GM19463 (cell line): ENCODE measurements at regions not wholly inside any gene's neighbourhood (a gene's known extent, or its start where the extent isn't known, plus 50 kb on each side); places are given as distances from the start of the nearest gene placed in this dataset.

ENCODE experiments used
- ATAC-seq: cut with Tn5 transposase; IDR thresholded peaks from one replicate; pipeline ENCODE4 v1.9.1; 2021; ENCODE audit warnings: mild to moderate bottlenecking, moderate library complexity; ENCODE audit not compliant: unreplicated experiment

GRCh38 chr15:70180186-70180875 lies 82.6 kb upstream of the TLE3 start:
- ATAC-seq = no peak

DNA sequence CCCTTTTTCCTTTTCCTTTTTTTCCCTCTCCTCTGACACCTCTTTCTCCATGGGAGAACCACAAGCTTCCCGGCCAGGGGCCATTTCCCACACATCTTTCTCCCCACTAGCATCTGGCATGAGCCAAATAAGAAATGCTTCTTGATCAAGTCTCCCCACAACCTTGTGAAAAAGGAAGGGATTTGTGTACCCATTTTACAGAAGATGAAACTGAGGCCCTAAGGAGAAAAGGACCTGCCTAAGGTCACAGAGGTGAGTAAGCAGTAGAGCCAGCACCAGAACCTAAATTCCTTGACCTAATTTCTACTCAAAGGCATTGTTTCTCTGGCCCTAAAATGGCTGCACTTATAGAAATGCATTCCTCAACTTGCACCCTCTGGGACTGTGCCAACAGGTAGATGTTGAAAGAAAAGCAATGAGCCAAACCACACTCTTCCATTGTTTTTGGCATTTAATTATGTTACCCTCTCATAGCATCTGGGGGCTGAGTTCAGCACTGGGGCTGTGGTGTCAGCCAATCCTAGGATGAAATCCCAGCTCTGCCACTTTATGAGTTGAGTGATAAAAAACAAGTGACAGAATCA lies 81.7 kb upstream of the TLE3 start:
- no peak for ATAC-seq

DNA sequence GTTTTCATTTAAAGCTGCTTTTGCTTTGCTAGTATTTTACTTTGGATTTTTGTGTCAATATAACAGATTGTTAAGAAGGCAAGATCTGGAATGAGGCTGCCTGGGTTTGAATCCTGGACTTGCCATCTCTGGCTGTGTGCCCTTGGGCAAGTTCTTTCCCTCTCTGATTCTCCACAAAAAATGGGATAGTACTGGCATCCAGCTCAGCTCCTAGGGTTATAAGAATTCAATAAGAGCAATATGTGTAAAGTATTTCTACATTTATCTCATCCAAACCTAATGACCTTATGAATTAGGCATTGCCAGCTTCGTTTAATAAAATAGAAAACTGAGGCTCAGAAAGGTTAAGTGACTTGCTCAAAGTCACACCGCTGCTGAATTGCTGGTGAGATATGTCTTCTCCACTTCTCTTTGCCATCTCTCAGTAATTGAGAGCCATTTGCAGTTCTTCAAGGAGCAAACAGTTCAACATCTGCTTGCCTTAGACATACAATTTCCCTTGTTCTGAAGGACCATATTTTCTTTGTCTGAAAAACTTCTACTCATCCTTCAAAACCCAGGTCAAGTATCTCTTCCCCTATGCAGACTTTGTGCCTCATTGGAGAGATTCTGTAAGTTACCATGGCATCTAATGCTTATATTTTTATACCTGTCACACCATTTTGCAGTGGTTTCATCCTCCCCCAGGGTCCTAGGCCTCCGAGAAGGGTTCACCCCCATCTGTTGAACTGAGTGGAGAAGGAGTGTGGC lies 80.8 kb upstream of the TLE3 start:
- ATAC-seq = no peak

GRCh38 chr15:70172566-70173225 lies 75.0 kb upstream of the TLE3 start:
- ATAC-seq = no peak

GRCh38 chr15:70172124-70172523 lies 74.4 kb upstream of the TLE3 start:
- no peak for ATAC-seq

GRCh38 chr15:70171256-70171886 lies 73.7 kb upstream of the TLE3 start:
- no peak for ATAC-seq

DNA sequence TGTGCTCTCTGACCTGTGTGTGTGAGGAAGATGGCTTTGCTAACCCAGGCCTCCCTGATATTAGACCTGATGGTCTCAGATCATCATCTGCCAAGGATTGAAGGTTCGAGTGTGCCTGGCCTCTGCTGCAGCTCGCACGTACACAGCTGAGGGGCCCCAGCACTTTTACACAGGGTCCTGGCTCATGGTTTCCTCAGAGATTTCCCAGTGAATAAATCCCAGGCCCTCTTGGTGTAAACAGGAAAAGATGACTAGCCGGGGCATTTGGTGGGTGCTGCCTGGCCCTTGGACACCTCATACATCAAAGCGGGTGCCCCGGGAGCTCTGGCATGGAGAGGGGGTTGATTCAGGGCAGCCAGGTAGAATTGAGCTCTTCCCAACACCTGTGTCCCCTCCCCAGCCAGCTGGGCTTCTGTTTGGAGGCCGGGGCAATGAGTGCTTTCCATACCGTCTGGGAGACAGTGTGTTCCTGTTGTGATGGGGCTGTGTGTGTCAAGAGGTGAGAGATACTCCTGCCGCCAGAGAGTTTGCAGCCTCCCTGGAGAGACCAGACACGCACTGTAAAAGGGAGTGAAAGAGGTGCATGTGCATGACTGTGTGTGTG lies 72.5 kb upstream of the TLE3 start:
- no peak for ATAC-seq

- no peak for ATAC-seq
Measured at GRCh38 chr15:70169147-70169546, 71.4 kb upstream of the TLE3 start.

DNA sequence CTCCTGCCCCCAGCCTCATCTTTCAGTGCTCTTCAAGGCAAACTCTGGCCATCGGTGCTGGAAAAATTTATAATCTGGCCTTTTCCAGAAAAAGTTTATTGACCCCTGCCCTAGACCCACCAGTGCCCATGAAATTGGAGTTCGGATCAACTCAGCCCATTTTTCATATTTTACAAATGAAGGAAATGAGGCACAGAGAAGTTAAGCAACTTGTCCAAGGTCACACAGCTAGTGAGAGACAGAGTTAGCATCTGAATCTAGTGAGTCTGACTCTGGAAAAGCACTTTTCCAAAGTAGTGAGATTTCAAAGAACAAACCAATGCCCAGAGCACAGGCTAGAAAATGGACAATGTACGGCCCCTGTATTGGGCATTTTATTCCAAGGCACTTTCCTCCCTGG lies 69.4 kb upstream of the TLE3 start:
- ATAC-seq = no peak

- ATAC-seq = no peak
Measured at GRCh38 chr15:70166506-70167087, 68.9 kb upstream of the TLE3 start.

- no peak for ATAC-seq
Measured at GRCh38 chr15:70165716-70166284, 68.1 kb upstream of the TLE3 start.

- no peak for ATAC-seq
Measured at GRCh38 chr15:70164910-70165715, 67.4 kb upstream of the TLE3 start.

DNA sequence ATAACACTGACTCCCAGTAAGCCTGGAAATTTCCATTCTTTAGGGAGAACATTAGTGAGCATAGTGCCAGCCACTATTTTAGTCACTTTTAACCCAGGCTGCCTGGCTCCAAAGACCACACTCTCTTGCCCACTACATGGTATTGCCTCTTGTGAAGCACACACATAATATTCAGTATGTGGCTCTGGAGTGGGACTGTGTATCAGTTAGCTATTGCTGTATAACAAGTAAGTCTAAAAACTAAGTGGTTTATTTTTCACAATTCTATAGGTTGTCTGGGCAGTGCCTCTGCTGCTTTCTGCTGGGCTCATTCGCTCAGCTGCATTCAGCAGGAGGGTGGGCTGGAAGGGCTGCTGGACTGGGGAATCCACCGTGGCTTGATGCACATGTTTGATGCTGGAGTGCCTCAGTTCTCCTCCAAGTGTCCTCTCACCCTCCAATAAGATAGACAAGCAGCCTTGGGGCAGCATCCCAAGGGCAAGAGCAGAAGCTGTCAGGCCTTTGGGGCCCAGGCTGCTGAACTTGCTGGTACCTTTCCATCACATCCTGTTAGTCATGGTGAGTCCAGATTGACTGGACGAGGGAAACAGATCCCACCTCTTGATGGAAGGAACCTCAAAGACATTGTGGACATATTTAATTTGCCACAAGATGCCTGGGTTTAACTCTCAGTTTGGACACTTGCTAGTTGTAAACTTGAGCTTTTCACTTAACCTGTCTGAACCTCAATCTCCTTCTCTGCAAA lies 66.6 kb upstream of the TLE3 start:
- ATAC-seq = no peak

DNA sequence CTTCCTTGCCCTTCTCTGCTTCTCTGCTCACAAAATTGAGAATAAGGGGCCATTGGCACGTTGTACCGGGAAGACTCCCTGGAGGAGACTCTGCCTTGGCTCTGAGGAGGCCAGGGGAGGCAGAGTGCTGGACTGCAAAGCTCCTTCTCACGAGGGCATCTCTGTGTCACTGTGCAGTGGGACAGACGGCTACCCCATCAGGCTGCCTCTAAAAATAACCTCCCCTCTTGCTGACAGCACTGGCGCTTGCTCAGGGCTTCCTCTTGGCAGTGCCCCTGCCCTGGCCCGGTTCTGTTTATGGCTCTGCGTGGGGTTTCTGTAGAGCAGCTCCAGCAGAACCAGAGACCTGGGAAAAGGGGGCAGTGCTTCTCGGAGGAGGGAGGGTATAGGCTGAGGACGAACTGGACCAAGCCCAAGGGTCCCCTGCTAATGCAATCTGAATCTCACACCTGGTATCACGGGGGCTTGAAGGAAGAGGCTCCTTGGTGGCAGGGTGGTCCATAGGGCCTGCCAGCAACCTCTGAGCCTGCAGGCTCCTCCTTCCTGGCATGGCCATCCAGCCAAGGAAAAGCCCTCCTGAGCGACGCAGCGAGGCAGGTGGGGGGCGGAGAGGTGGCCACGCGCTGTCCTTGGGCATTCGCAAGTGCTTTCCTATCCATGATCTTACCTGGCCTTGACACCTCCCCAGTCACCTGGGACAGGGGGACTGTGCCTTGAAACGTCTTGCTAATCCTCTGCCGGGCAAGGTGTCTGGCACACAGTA lies 63.3 kb upstream of the TLE3 start:
- ATAC-seq = no peak

DNA sequence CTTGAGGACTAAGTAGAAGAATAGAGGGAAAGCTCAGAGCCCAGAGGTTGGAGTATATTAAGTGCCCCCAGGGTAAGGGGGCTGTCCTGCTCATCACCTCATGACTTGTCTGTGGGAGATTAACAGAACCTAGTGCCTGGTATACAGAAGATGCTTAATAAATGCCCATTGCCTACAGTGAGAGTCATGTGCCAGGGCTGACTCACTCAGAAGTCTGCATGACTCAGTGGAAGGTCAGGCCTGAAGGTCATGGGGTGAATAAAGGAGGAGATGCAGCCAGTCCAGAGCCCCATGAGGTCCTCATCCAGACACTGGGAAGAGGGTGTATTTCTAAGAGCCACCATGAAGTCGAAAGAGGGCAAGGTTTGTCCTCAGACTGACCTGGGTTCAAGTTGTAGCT lies 62.5 kb upstream of the TLE3 start:
- no peak for ATAC-seq

- ATAC-seq = no peak
Measured at GRCh38 chr15:70159713-70160009, 61.9 kb upstream of the TLE3 start.

DNA sequence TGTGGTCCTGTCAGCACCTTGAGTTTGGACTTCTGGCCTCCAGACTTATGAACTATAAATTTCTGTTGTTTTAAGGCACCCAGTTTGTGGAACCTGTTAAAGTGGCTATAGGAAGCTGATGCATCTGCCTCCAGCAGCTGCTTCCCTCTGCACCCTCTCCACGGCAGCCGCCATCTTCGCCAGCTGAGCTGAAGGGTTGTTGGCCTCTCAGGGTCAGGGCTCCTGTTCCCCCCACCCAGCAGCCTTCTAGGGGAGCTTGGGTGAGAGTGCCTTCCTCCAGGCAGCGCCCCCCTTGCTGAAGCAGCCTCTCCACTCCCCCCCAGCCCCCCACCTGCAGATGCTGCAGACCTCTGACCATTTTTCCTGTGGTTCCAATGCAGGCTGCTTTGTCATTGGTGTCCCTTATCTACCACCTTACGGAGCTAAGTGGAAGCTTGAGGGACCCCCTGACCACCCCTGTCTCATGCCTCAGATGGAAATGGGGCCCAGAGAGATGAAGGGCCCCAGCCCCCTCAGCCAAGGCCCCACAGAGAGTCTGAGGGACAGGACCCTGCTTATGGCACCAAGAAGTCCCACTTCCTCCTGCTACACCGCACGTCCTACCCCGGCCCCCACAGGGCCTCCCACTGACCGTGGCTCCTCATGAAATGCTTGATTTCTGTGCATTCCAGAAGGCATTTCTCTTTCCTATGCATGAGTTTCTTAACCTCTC lies 61.4 kb upstream of the TLE3 start:
- no peak for ATAC-seq
